SK-N-MC (cell line): ENCODE measurements at regions not wholly inside any gene's neighbourhood (a gene's known extent, or its start where the extent isn't known, plus 50 kb on each side); places are given as distances from the start of the nearest gene placed in this dataset.

Source experiments
- EZH2 ChIP-seq: fragments of 200-600 bp; sonication (generic); IDR thresholded peaks from one replicate; pipeline ENCODE4 v1.6.1; 2017; ENCODE audit warnings: antibody characterized with exemption
- FOXP2 ChIP-seq: optimal IDR thresholded peaks from 2 replicates; pipeline ENCODE3; 2011; ENCODE audit warnings: mild to moderate bottlenecking, moderate library complexity; ENCODE audit not compliant: insufficient read depth; ENCODE audit errors: extremely low read length, control extremely low read depth
- POLR2AphosphoS5 ChIP-seq: IDR thresholded peaks from 2 replicates; pipeline ENCODE4 v1.6.1; 2012; ENCODE audit warnings: mild to moderate bottlenecking, low read depth, low read length, borderline replicate concordance

DNA sequence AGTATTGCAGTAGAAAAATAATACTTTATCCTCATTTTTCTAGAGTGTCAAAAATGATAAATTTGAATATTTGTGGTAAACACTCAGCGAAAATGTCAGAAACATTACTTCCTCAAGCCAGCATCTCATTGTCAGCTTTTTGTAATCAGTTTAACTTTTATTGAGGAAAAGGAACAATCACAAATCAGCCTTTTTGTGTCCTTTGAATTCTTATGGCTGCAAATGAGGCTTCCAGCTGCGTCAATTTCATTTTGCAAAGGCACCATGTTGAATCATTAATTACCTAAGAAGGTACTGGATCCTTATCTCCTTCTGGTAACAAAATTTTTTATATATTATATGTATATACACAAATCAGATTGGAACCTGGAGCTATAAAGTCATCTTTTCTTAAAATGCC, 442.6 kb upstream of the CPEB2 start:
- TF ChIP-seq POLR2AphosphoS5 = peak; percentile 25; the same call in 1 of the 2 replicates
- no peak for TF ChIP-seq EZH2
- no peak for TF ChIP-seq FOXP2
